K562 (cell line): ENCODE measurements at regions not wholly inside any gene's neighbourhood (a gene's known extent, or its start where the extent isn't known, plus 50 kb on each side); places are given as distances from the start of the nearest gene placed in this dataset.

ENCODE experiments used
- ARHGAP35 ChIP-seq: fragments of 450-650 bp; IDR thresholded peaks from 2 replicates; pipeline ENCODE4 v1.6.1; 2018; ENCODE audit not compliant: partially characterized antibody
- BRF1 ChIP-seq: IDR thresholded peaks from 3 replicates; pipeline ENCODE4 v1.6.1; 2011; ENCODE audit warnings: borderline replicate concordance, mild to moderate bottlenecking; ENCODE audit not compliant: insufficient read length; ENCODE audit errors: extremely low read depth
- CBX8 ChIP-seq: fragments of 200-600 bp; sonication (generic); IDR thresholded peaks from 2 replicates; pipeline ENCODE4 v1.6.1; 2012; ENCODE audit warnings: borderline replicate concordance, mixed run types, low read depth, mild to moderate bottlenecking, moderate library complexity, mixed read lengths, low read length, control low read depth, inconsistent platforms; ENCODE audit not compliant: poor library complexity, severe bottlenecking; ENCODE audit errors: extremely low read depth
- DDX20 ChIP-seq: fragments of 450-650 bp; IDR thresholded peaks from 2 replicates; pipeline ENCODE4 v1.6.1; 2016; ENCODE audit warnings: missing genetic modification characterization, low read depth, mild to moderate bottlenecking, missing compliant biosample characterization, moderate library complexity
- EP300 ChIP-seq: IDR thresholded peaks from 2 replicates; pipeline ENCODE4 v1.6.1; 2012; ENCODE audit warnings: low read length, improper control_type of control experiment
- GABPB1 ChIP-seq: sonication (generic); formaldehyde crosslinking; IDR thresholded peaks from 2 replicates; pipeline ENCODE4 v1.8.0; 2022; ENCODE audit warnings: mild to moderate bottlenecking, missing genetic modification reagents
- GTF2A2 ChIP-seq: IDR thresholded peaks from 2 replicates; pipeline ENCODE4 v1.6.1; 2016; ENCODE audit warnings: mild to moderate bottlenecking, missing genetic modification characterization, missing compliant biosample characterization
- MBD2 ChIP-seq: sonication (generic); IDR thresholded peaks from 2 replicates; pipeline ENCODE4 v1.6.1; 2016; ENCODE audit warnings: low read depth, borderline replicate concordance
- MTA2 ChIP-seq: fragments of 450-650 bp; IDR thresholded peaks from 2 replicates; pipeline ENCODE4 v1.6.1; 2016; ENCODE audit warnings: low read depth
- NFE2 ChIP-seq: IDR thresholded peaks from 2 replicates; pipeline ENCODE4 v1.6.1; 2014; ENCODE audit warnings: antibody characterized with exemption, low read depth
- PRPF4 ChIP-seq: fragments of 200-400 bp; formaldehyde crosslinking; IDR thresholded peaks from one replicate; pipeline ENCODE4 v1.6.1; 2017; ENCODE audit warnings: low read length, low read depth, mild to moderate bottlenecking; ENCODE audit not compliant: insufficient read depth, poor library complexity, severe bottlenecking
- SAP30 ChIP-seq: fragments of 200-600 bp; sonication (generic); IDR thresholded peaks from 2 replicates; pipeline ENCODE4 v1.6.1; 2012; ENCODE audit warnings: borderline replicate concordance, low read depth, mild to moderate bottlenecking, moderate library complexity, low read length, control low read depth, inconsistent platforms; ENCODE audit not compliant: insufficient read depth, poor library complexity, severe bottlenecking
- SMARCA5 ChIP-seq: fragments of 450-650 bp; IDR thresholded peaks from 2 replicates; pipeline ENCODE4 v1.6.1; 2016
- THRAP3 ChIP-seq: fragments of 450-650 bp; IDR thresholded peaks from 2 replicates; pipeline ENCODE4 v1.6.1; 2016; ENCODE audit warnings: mild to moderate bottlenecking, inconsistent platforms, borderline replicate concordance
- ZNF253 ChIP-seq: fragments of 250-450 bp; sonication (Bioruptor Pico); conservative IDR thresholded peaks from 2 replicates; pipeline ENCODE4 v1.6.1; 2021; ENCODE audit warnings: mild to moderate bottlenecking
- TF ChIP-seq, protein P1 (sequence below): sonication (generic); formaldehyde crosslinking; IDR thresholded peaks from 2 replicates; pipeline ENCODE4 v1.8.0; 2023; ENCODE audit warnings: missing genetic modification reagents, mild to moderate bottlenecking, borderline replicate concordance
- TF ChIP-seq, protein P2 (sequence below): fragments of 200-800 bp; sonication (Bioruptor generic); IDR thresholded peaks from 2 replicates; pipeline ENCODE4 v1.6.1; 2017; ENCODE audit warnings: missing genetic modification characterization, missing compliant biosample characterization
- TF ChIP-seq, protein P3 (sequence below): fragments of 450-650 bp; formaldehyde crosslinking; IDR thresholded peaks from 2 replicates; pipeline ENCODE4 v1.4.0; 2020; ENCODE audit warnings: mild to moderate bottlenecking, mixed read lengths

DNA sequence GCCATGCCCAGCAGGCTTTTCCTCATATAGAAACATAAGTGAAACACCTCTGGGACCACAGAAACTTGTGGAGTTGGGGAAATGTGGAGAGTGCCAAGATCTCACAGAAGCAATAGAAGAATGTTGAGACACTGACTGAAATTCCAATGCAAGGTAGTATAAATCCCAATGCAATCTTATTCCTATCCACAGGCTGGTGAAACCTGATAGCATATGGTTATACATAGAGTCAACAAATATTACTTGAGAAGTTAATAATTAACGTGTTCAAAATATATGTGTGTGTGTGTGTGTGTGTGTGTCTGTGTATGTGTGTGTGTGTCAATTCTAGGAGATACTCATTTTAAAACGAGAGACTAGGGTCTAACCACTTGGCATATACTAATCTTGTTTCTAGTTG lies 776.8 kb upstream of the ACVR2A start (continued):
- TF ChIP-seq, protein P1, sequence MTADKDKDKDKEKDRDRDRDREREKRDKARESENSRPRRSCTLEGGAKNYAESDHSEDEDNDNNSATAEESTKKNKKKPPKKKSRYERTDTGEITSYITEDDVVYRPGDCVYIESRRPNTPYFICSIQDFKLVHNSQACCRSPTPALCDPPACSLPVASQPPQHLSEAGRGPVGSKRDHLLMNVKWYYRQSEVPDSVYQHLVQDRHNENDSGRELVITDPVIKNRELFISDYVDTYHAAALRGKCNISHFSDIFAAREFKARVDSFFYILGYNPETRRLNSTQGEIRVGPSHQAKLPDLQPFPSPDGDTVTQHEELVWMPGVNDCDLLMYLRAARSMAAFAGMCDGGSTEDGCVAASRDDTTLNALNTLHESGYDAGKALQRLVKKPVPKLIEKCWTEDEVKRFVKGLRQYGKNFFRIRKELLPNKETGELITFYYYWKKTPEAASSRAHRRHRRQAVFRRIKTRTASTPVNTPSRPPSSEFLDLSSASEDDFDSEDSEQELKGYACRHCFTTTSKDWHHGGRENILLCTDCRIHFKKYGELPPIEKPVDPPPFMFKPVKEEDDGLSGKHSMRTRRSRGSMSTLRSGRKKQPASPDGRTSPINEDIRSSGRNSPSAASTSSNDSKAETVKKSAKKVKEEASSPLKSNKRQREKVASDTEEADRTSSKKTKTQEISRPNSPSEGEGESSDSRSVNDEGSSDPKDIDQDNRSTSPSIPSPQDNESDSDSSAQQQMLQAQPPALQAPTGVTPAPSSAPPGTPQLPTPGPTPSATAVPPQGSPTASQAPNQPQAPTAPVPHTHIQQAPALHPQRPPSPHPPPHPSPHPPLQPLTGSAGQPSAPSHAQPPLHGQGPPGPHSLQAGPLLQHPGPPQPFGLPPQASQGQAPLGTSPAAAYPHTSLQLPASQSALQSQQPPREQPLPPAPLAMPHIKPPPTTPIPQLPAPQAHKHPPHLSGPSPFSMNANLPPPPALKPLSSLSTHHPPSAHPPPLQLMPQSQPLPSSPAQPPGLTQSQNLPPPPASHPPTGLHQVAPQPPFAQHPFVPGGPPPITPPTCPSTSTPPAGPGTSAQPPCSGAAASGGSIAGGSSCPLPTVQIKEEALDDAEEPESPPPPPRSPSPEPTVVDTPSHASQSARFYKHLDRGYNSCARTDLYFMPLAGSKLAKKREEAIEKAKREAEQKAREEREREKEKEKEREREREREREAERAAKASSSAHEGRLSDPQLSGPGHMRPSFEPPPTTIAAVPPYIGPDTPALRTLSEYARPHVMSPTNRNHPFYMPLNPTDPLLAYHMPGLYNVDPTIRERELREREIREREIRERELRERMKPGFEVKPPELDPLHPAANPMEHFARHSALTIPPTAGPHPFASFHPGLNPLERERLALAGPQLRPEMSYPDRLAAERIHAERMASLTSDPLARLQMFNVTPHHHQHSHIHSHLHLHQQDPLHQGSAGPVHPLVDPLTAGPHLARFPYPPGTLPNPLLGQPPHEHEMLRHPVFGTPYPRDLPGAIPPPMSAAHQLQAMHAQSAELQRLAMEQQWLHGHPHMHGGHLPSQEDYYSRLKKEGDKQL = no peak
- TF ChIP-seq, protein P2, sequence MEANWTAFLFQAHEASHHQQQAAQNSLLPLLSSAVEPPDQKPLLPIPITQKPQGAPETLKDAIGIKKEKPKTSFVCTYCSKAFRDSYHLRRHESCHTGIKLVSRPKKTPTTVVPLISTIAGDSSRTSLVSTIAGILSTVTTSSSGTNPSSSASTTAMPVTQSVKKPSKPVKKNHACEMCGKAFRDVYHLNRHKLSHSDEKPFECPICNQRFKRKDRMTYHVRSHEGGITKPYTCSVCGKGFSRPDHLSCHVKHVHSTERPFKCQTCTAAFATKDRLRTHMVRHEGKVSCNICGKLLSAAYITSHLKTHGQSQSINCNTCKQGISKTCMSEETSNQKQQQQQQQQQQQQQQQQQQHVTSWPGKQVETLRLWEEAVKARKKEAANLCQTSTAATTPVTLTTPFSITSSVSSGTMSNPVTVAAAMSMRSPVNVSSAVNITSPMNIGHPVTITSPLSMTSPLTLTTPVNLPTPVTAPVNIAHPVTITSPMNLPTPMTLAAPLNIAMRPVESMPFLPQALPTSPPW (CRISPR knock-in tag) = no peak
- TF ChIP-seq MTA2 = no peak
- TF ChIP-seq NFE2 = no peak
- TF ChIP-seq SMARCA5 = no peak
- no peak for TF ChIP-seq CBX8
- TF ChIP-seq EP300 = no peak
- no peak for TF ChIP-seq PRPF4
- no peak for TF ChIP-seq THRAP3
- TF ChIP-seq GABPB1 = no peak
- TF ChIP-seq MBD2 = no peak
- no peak for TF ChIP-seq DDX20 (tag)
- TF ChIP-seq, protein P3, sequence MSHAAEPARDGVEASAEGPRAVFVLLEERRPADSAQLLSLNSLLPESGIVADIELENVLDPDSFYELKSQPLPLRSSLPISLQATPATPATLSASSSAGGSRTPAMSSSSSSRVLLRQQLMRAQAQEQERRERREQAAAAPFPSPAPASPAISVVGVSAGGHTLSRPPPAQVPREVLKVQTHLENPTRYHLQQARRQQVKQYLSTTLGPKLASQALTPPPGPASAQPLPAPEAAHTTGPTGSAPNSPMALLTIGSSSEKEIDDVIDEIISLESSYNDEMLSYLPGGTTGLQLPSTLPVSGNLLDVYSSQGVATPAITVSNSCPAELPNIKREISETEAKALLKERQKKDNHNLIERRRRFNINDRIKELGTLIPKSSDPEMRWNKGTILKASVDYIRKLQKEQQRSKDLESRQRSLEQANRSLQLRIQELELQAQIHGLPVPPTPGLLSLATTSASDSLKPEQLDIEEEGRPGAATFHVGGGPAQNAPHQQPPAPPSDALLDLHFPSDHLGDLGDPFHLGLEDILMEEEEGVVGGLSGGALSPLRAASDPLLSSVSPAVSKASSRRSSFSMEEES = no peak
- no peak for TF ChIP-seq ARHGAP35
- TF ChIP-seq ZNF253 (CRISPR knock-in tag) = no peak
- no peak for TF ChIP-seq GTF2A2 (tag)
- no peak for TF ChIP-seq SAP30
- no peak for TF ChIP-seq BRF1
